DMS 273 (cell line): ENCODE measurements at regions not wholly inside any gene's neighbourhood (a gene's known extent, or its start where the extent isn't known, plus 50 kb on each side); places are given as distances from the start of the nearest gene placed in this dataset.

Source experiments
- DNase-seq: peaks from one replicate; lab custom pipeline; 2025; ENCODE audit not compliant: unreplicated experiment; lab: John Stamatoyannopoulos, UW

DNA sequence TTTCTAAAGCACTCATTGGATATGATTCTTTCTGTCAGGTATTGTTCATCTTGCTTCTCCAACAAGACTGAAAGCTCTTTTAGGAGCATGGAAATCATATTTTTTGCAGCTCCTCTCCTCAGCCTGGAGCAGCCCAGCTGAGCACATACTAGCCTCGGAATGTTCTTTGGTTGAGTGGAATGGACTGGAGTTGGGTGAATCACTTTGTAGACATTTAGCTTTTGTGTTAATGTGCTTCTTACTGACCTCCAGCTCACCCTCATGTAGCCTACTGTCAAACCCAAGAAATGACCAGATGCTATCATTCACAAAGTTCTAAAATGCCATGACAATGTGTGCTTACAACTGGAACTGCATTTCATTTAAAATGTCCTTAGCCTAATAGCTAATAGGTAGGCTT lies 161.1 kb downstream of the NUAK1 start:
- no peak for DNase-seq

DNA sequence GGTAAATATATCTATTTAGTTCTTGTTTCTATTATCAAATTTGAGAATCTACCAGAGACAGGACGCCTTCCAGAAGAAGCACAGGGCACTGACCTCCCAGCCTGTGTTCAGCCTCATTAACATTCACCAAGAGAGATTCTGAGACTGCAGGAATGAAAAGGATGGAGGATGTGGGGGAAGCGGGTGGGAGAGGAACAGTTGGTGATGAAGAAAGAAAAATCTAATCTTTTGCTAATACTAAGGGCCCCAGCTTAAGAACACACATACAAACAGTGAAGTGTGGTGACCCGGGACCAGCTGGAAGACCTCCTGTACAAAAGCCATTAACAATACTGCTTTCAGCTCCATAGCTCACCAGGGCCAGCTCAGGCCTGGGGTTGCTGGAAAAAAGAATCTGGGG lies 160.5 kb downstream of the NUAK1 start:
- DNase-seq: no peak

GRCh38 chr12:105978686-105979085 lies 160.1 kb downstream of the NUAK1 start:
- DNase-seq: no peak

DNA sequence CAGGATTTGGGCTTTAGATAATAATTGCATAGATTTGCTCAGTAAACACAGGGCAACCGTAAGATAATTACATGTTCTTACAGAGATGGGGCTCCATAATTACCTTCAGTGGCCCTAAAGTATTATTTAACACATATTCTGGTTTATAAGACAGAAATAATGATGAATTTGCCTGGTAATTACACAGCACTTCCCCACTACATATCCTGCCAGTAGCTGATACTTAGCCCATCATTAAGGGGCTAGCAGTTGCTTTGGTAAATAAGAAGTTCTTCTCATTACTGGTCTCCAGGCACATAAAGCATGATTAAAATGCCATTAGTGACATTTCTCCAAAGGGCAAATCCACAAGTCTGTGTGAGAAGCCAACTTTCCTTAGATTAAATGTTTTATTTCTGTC lies 158.7 kb downstream of the NUAK1 start:
- DNase-seq: no peak

DNA sequence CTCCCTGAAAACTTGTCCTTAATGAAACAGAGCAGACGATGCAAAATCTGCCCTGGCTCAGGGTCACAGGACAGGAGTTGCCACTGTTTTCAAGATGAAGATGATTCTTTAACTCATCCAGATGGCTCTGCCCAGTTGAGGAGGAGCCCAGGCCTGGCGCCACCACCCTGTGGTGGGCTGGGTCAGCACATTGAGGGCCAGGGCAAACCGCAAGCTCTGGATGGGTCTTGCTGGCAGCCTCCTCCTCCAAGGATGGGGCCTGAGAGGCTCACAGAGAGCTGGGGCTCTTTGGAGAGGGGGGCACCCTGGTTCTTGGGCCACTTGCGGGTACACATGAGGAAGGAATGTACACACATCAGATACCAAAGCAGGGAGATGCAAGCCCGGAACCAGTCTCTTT lies 158.2 kb downstream of the NUAK1 start:
- no peak for DNase-seq

DNA sequence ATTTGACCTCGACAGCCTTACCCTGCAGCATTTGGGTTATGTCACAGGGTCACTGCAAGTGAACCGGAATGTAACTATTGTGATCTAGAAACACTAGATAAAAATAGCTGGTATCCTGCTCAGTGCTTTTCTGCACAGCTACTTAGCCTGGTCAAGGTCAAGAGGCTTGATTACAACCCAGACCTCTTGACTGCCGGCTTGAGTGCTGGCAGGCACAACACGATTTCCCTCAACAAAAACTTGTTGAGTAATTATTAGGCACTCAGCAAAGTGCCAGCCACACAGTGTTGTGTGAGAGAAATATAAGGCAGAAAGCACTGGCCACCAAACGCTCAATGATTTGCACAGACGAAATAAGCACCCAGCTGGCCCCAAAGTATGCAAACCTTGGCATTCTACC lies 156.7 kb downstream of the NUAK1 start:
- DNase-seq: no peak

DNA sequence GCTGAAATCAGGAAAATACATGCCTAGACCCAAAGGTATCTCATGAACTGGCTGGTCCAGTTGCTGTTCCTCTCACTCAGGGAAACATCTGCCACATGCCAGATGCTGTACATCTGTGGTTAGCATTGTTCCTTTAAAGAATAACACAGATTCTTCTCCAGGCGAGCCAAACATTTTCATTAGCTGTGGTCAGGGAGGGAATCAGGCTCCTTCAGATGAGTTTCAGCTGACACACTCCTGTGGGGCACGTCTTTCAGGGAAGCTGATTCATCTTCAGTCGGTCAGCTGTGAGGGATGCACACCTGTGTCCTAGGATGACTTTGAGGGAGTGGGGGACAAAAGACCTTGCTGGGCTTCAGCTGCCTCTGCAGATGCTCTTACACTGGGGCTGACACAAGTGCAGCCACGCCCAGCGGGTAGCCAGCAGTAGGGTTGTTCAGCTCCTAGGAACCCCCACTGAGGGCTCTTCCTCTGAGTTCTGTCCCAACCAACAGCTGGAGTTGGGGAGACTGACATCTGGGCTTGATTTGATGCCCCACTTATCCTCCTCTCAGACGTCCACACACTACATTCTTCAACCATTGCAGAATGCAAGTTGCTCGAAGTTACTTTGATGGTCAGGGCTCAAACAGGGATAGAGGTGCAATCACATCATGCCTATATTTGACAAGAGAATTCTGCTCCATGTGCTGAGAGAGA lies 155.0 kb downstream of the NUAK1 start:
- DNase-seq: no peak

GRCh38 chr12:105985383-105985782 lies 153.4 kb downstream of the NUAK1 start:
- DNase-seq: no peak

DNA sequence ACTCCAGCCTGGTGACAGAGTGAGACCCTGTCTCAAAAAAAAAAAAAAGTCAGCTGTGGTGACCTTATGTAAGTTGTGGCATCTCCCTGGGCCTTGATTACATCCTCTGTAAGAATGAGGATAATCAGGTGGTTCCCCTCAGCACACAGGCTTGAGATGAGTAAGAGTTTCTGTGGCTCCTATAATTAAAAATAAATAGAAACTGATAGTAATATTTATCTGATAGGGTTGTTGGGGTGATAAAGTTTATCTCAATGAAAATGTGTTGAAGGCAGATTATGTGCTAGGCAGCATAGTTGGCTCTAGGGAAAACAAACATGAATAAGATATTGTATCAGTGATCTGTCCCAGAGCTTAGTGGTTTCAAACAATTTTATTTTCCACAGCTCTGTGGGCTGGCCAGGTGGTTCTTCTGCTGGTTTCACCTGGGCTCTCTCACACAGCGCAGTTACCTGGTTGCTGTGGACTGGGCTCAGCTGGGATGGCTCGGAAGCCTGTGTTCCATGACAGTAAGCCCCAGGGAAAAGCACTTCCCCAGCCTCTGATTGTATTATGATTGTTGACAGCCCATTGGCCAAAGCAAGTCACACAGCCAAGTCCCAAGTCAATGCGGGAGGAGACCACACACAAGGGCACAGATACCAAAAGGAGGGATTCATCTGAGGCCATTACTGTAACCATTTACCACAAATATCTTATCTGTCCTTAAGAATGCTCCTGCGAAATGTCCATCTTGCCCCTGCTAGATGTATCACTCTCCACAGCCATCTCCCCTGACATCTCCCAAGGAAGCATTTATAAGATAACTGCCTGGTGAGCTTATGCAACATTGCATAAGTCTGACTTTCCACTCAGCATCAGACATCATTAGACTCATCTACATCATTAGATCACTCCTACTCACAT lies 151.7 kb downstream of the NUAK1 start:
- no peak for DNase-seq

GRCh38 chr12:105987685-105988035 lies 151.1 kb downstream of the NUAK1 start:
- no peak for DNase-seq

GRCh38 chr12:105992849-105993740 lies 145.7 kb downstream of the NUAK1 start:
- no peak for DNase-seq

GRCh38 chr12:105993766-105994555 lies 144.8 kb downstream of the NUAK1 start:
- DNase-seq: no peak

- DNase-seq: no peak
Observed at GRCh38 chr12:105995961-105996431, 142.8 kb downstream of the NUAK1 start.

GRCh38 chr12:105998561-105998960 lies 140.2 kb downstream of the NUAK1 start:
- DNase-seq: no peak

GRCh38 chr12:106000382-106001104 lies 138.2 kb downstream of the NUAK1 start:
- DNase-seq: no peak

GRCh38 chr12:106001105-106001836 lies 137.5 kb downstream of the NUAK1 start:
- DNase-seq: no peak

DNA sequence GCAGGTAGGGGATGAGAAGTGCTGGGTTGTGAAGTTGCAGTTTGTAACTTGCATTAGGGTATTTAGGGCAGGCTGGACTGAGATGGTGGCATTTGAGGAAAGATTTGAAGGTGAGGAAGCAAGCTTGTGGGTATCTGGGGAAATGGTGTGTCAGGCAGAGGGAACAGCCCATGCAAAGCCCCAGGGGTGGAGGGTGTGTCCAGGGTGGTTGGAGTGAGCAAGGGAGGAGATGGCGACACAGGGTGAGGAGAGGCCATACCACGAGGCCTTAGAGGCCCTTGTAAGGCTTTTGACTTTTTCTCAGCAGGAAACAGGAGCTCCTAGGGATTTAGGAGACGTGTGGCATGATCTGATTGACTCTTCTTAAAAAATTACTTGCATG lies 136.9 kb downstream of the NUAK1 start:
- no peak for DNase-seq

DNA sequence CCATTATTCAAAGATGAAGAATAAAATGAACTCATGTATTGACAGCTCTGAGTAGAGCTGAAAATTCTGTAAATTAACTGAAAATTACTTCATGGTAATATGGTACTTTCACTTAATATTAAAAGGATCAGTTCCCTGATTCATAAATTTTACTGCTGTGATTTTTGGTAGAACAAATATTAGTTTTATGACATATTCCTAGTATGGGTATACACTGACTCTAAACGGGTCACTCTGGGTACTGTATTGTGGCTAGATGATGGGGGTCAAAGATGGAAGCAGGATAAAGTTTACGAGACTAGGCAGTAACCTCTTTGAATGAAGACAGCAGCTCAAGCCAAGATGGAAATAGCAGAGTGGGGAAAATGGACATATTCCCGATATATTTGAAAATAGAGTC lies 135.5 kb downstream of the NUAK1 start:
- no peak for DNase-seq

GRCh38 chr12:106004289-106004688 lies 134.5 kb downstream of the NUAK1 start:
- no peak for DNase-seq
